Upper lobe of left lung (tissue), 4 donors: ENCODE measurements at regions not wholly inside any gene's neighbourhood (a gene's known extent, or its start where the extent isn't known, plus 50 kb on each side); places are given as distances from the start of the nearest gene placed in this dataset.

Experiments used
- POLR2A ChIP-seq, 4 donors: fragments of 450-650 bp; IDR thresholded peaks; one replicate each; pipeline ENCODE4 v1.5.1; 2016 to 2017; ENCODE audit warnings: antibody characterized with exemption in 4 of 4, mild to moderate bottlenecking in 2 of 4
- POLR2AphosphoS5 ChIP-seq, 2 donors: sonication (generic); formaldehyde crosslinking; IDR thresholded peaks; one replicate each; pipeline ENCODE4 v1.5.1; 2017; ENCODE audit warnings: antibody characterized with exemption in 2 of 2
- TF ChIP-seq, protein P1 (sequence below), 6 experiments: fragments of 450-650 bp in 4 of 6; fragments of 200-600 bp in 2 of 6; sonication (generic) in 2 of 6; IDR thresholded peaks; one replicate each; pipeline ENCODE4 v1.5.1; 2016 to 2019; ENCODE audit warnings: antibody characterized with exemption in 6 of 6

DNA sequence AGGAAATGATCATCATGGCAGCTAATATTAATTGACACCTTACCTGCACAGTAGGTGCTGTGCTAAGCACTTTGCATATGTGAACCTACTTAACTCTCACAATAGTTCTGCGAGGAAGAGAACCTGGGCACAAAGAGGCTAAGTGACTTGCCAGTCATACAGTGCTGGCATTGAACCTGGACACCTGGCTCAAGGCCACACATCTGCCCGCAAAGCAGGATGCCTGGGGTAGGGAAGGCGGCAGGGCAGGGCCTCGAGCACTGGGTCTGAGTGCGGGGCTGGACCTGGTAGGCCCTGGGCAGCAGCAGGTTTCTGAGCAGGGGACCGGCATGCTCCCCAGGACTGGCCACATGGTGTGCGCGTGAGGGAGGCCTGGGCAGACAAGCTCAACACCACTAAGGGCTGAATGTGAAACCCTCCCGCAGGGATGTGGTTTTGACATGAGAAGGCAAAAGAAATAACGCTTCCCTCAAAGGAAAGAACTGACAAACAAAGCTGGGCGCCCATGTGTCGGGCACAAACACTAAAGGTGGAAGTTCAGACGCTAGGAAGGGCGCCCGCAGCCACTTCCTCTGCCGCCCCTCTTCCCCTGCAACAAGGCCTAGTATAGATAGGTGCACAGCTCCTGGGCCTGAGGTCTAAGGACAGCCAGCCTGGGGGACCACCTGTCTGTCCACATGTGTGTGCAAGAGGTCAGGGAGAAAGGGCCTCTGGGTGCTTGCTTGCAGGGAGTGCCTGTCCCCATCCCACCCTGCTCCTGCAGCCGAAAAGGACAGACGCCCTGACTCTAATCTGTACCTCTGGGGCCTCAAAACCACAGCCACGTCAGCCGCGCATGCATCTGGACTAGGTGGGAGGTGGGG, 92.5 kb downstream of the ZFP36L2 start:
- TF ChIP-seq, protein P1, sequence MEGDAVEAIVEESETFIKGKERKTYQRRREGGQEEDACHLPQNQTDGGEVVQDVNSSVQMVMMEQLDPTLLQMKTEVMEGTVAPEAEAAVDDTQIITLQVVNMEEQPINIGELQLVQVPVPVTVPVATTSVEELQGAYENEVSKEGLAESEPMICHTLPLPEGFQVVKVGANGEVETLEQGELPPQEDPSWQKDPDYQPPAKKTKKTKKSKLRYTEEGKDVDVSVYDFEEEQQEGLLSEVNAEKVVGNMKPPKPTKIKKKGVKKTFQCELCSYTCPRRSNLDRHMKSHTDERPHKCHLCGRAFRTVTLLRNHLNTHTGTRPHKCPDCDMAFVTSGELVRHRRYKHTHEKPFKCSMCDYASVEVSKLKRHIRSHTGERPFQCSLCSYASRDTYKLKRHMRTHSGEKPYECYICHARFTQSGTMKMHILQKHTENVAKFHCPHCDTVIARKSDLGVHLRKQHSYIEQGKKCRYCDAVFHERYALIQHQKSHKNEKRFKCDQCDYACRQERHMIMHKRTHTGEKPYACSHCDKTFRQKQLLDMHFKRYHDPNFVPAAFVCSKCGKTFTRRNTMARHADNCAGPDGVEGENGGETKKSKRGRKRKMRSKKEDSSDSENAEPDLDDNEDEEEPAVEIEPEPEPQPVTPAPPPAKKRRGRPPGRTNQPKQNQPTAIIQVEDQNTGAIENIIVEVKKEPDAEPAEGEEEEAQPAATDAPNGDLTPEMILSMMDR (IDR thresholded peaks at IDR 0.05), result no peak
- no peak for TF ChIP-seq POLR2A (IDR thresholded peaks at IDR 0.05)
- peak in 1 of 2 donors; percentile 22 for TF ChIP-seq POLR2AphosphoS5 (IDR thresholded peaks at IDR 0.05)
